Sciatic nerve (tissue), 2 donors: ENCODE measurements at regions not wholly inside any gene's neighbourhood (a gene's known extent, or its start where the extent isn't known, plus 50 kb on each side); places are given as distances from the start of the nearest gene placed in this dataset.
A peak's percentile ranks its signal among the peaks of the same experiment; 100 is the strongest.

ENCODE experiments used
- ATAC-seq: fragments of 200-7000 bp; cut with Tn5 transposase; one replicate; pipeline ENCODE4 v1.9.1; 2020; ENCODE audit warnings: mild to moderate bottlenecking, moderate library complexity
- DNase-seq: peaks from one replicate; pipeline ENCODE4 v3.0.0-alpha.2; 2020; ENCODE audit warnings: low spot score
- intact Hi-C: fragments of 100-400 bp; cut with DNase I; formaldehyde crosslinking; loops from one replicate; pipeline ENCODE4 v1.14.2; 2022
- donor health status: DM: no; HTN: no; CAD: no.
- donor health status: DM: no; HTN: no; CAD: no.

DNA sequence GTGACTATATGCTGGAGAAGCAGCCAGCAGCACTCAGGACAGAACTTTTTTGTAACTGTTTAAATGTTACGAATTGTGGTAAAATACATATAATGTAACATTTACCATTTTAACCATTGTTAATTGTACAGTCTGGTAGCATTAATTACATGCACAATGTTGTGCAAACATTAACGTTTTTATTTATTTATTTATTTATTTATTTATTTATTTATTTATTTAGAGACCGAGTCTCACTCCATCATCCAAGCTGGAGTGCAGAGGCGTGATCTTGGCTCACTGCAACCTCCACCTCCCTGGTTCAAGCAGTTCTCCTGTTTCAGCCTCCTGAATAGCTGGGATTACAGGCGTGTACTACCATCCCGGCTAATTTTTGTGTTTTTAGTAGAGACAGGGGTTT, 88.7 kb upstream of the TEX51 start:
- intact Hi-C loops = no loop called here
- DNase-seq (no peak), ATAC-seq (no peak)

DNA sequence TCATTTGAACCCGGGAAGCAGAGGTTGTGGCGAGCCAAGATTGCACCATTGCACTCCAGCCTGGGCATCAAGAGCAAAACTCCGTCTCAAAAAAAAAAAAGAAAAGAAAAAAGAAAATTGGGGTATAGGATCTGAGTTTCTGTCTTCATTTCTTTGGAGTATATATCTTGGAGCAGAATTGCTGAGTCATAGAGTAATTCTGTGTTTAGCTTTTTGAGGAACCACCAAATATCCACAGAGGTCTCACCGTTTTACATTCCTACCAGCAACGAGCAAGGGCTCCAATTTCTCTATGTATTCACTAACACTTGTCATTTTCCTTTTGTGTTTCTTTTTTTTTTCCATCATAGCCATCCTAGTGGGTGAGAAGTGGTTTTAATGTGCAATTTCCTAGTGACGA, 87.6 kb upstream of the TEX51 start:
- DNase-seq (no peak), ATAC-seq (no peak)
- intact Hi-C loops = no loop called here

DNA sequence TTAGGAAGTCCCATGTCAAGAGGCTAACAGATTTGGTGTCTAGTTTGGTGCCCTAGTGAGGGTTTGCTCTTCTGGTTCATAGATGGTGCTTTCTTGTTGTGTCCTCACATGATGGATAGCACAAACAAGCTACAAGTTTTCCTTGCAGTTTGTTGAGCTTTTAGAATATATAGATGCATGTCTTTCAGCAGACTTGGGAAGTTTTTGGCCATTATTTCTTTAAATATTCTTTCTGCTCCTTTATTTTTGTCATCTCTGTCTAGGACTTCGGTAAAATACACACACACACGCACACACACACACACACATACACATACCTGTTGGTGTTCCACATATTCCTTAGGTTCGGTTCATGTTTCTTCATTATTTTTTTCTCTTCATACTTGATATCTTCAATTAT, 81.5 kb upstream of the TEX51 start:
- intact Hi-C loops = no loop called here
- no peak for ATAC-seq
- no peak for DNase-seq

DNA sequence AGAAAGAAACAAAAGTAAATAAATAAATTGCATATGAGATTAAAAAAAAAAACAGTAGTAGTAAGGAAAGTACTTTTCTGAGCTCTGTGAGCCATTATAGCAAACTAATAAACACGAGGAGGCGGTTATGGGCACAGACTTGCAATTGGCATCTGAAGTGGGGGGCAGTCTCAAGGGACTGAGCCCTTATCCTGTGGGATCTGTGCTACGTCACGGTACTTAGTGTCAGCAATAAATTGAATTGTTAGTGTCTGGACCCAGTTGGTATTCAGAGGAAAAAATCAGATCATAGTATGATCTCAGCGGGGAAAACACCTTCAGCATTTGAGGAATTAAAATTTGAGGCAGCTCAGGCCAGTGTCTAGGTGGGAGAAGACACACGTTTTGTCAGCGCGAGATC, 76.6 kb upstream of the TEX51 start:
- ATAC-seq (no peak), DNase-seq (no peak)
- intact Hi-C loops = no loop called here

DNA sequence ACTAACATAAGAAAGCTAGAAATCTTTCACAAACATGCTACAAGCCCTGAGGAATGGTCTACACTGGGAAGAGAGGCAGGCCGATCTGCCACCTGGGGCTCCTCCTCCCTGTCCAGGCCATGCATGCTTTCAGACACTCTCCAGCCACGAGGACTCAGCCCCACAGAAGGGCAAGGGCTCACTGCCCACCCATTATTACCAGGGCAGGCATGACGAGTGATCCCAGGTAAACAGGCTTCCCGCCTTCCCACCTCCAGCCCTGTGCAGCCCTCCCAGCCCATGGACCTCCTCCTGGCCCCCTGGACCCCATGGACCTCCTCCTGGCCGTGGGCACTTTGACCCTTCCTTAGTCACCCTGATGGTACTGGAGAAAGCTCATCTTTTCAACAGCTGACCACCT, 75.8 kb upstream of the TEX51 start:
- intact Hi-C loops = no loop called here
- DNase-seq (no peak), ATAC-seq (no peak)

DNA sequence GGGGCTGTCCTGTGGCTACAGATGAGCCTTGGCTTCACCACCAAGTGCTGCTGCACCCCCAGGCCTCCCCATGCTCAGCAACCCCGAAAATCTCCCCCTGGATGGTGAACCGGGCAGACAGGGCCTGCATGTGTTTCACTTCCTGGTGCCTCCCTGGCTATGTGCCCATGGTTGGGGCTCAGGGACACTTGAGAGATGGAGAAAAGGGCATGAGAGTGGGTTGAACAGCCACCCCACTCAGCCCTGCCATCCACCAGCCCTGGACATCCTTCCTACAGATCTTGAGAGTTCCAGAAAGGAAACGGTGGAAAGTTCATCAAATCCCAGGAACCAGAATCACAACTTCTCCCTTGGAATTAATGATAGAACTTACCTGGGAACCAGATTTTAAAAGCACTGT, 74.7 kb upstream of the TEX51 start:
- DNase-seq (no peak), ATAC-seq (no peak)
- intact Hi-C loops = no loop called here

DNA sequence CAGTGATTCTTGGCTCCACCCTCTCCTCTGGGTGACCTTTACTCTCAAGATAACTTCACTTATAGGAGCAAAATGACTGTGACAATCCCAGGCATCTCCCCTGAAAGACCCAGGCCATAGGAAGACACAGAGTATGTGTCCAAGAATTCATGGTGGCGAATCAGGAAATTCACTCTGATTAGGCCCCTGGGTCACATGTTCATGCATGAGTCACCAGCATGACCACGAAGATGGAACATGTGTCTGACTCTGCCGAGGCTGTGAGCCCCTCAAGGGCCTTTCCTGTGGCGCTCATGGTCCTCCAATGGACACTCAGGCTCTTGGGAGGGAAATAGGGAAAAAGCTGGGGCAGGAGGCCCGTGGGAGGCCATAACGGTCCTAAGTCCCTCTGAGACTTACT, 74.0 kb upstream of the TEX51 start:
- intact Hi-C loops = no loop called here
- DNase-seq (no peak), ATAC-seq (no peak)

DNA sequence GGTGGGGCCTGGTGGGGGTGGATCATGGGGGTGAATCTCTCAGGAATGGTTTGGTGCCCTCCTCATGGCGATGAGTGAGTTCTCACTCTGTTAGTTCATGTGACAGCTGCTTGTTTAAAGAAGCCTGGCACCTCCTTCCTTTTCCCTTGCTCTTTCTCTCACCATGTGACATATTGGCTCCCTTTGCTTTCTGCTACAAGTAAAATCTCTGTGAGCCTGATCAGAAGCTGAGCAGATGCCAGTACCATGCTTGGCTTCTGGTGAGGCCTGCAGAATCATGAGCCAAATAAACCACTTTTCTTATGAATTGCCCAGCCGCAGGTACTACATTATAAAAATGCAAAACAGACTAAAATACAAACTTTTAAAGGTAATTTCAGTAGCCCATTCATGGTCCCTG, 73.4 kb upstream of the TEX51 start:
- DNase-seq = no peak
- intact Hi-C loops = no loop called here
- ATAC-seq = no peak

DNA sequence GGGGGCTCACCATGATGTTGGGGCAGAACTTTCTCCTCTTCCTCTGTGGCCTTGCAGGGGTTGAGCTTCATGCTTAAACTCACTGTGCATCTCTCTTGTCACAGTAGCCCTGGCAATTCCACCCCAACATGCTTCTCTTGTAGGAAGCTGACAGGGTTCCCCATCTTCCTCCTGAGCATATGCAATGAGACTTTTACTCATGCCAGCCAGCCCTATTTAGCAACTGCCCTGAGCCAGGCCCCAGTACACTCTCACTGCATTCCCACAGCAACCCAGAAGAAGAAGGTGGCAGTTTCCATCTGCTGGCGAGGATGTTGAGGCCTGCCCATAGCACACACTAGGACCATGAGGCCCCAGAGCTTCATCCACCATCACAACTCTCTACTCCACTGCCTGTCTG, 72.2 kb upstream of the TEX51 start:
- ATAC-seq (no peak), DNase-seq (no peak)
- intact Hi-C loops = no loop called here

DNA sequence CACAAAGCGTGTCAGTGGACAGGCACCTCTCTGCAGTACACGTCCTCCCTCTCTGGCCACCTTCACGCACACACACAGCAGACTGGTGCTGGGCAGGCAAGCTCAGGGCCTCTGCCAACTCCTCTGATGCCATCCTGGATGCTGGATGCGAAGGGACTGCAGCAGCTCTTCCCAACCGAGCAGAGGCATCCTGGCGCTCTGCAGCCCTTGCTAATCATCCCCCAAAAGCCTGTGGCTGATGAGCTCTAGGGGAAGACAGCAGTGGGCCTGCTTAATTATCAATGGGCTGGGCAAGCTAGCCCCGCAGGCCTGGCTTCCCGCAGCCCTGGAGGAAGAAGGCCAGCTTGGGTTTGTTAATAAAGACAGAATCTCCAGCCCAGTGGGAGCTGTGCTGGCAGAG, 71.3 kb upstream of the TEX51 start:
- DNase-seq = no peak
- intact Hi-C loops = no loop called here
- ATAC-seq = no peak

DNA sequence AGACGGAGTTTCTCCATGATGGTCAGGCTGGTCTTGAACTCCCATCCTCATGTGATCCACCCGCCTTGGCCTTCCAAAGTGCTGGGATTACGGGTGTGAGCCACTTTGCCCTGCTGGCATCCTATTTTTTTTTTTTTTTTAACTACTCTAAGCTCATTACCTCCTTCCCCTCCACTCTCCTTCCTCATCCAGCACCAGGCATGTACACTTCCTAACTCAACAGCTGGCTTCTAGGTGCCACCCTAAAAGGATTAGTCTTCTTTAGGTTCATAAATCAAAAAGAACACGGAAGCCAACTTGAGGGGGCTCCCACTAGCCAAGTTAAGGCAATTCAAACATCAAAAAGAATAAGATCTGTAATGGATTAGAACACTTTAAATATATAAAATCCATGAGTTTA, 70.6 kb upstream of the TEX51 start:
- ATAC-seq = no peak
- no peak for DNase-seq
- intact Hi-C loops = no loop called here

DNA sequence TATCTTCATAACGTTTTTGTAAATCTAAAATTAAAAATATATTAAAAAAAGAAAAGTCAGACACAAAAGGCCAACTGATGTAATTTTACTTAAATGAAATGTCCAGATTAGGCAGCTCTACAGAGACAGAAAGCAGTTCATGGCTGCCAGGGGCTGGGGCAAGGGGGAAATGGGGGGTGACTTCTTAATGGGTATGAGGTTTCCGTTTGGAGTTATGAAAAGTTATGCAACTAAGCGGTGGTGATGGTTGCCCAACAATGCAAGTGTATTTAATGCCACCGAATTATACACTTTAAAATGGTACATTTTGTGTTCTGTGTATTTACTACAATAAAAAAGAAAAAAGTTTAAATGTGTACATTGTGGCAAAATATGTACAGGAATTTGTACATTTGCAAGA, 70.2 kb upstream of the TEX51 start:
- intact Hi-C loops = no loop called here
- no peak for DNase-seq
- no peak for ATAC-seq

DNA sequence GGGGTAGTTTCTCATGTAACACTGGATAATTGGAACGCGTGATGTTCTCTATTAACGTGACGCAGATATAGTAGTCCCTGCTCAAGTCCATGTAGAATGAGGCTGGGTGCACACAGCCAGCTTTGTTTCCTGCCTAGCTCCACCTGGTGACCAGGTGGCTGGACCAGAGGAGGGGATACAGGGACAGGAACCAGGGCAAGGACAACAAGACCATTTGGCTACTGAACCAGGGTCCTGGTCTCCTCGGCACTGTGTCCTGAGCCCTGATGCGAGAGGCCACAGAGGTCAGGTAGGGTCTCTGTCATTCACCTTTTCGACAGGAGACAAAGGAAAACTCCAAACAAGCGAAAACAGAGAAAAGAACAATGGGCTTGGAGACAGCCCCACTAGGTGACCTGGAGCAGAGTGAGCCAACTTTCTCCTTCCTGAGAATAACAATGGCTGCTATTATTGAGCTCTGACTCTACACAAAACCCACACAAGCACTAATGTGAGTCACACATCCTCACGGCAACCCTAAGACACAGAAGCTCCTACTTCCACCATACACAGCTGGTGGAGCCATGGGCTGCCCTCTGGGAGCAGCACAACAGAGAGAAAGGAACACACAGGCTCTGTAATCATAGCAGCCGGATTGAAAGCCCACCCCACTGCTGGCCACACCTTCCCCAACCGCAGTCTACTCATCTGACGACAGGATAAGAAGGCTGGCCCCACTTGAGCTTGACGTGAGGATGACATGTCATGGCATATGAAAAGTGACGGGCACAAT, 67.3 kb upstream of the TEX51 start:
- DNase-seq = no peak
- intact Hi-C loops = no loop called here
- peak; percentile 78 for ATAC-seq

DNA sequence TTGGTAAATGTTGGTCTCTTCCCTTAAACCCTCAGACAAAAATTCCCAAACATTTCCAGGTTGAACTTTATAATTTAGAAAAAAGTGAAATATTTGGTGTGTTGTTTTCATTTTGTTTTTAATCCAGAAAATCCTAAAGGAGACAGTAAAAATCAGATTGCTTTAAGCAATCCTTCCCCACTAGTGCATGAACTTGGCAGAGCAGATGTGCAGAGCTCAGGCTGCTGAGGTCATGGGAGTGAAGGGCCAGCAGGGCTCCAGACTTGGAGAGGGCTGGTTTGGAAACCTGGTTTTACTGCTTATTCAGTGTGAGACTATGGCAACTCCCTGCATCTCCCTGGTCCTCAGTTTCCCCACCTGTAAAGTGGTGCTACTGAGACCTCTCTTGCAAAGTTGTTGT, 66.7 kb upstream of the TEX51 start:
- ATAC-seq (peak; percentile 55), DNase-seq (no peak)
- intact Hi-C loops = no loop called here

DNA sequence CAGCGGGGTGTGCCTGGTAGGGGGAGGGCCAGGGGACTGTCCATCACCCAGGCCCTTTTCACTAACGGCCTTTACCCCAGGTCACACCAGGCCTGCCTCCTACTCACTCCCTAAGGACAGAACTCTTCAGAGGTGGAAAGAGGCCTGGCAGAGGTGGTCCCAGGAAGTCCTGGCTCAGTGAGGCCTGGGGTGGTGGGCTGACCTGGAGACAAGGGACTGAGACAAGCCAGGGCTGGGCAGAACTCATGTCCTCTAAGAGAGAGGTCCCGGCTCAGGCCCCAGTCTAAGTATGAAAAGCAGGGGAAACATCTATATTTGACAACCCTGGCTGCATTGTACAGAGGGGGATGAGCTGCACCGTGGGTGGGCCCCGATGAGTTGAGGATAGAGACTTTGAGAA, 65.9 kb upstream of the TEX51 start:
- intact Hi-C loops = no loop called here
- ATAC-seq = no peak
- no peak for DNase-seq

DNA sequence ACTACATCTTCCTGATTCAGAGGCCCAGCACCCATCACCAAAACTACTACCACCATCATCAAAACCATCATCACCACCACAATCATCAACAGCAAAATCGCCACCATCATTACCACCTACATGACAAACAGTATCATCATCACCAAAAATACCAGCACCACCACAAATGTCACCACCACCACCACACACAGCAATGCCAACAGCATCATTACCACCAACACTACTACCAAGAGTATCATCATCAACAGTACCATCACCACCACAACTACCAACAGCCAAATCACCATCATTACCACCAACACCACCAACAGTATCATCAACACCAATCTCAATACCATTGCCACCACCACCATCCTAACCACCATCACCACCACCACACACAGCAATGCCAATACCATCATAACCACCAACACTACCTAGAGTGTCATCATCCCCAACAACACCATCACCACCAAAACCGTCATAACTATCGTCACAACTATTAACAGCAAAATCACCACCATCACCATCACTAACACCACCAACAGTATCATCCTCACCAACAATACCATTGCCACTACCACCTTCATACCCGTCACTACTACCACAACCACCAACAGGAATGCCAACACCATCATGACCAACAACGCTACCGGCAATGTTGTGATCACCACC, 64.6 kb upstream of the TEX51 start:
- DNase-seq = no peak
- intact Hi-C loops = no loop called here
- ATAC-seq = no peak

DNA sequence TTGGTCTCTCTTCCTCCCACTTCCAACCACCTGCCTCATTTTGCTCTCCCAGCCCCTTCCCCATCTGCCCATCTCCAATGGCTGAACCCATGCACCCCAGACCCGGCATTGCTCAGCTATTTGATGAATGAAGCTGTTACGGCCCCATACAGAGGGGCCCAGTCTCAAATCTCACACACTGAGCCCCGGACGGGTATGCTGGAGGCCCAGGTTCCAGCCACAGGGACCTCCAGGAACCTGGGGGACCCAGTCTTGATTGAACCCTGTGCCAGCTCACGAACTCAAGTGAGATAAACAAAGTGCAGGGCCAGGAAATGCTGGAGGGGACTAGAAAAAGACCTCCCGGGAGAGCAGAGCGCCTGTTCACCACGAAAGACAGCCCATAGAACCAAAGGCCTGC, 63.4 kb upstream of the TEX51 start:
- ATAC-seq (no peak), DNase-seq (no peak)
- intact Hi-C loops = loop anchor here (5.0 kb wide), 1 partner anchor 1233 kb away; no protein-coding TSS in a partner anchor

DNA sequence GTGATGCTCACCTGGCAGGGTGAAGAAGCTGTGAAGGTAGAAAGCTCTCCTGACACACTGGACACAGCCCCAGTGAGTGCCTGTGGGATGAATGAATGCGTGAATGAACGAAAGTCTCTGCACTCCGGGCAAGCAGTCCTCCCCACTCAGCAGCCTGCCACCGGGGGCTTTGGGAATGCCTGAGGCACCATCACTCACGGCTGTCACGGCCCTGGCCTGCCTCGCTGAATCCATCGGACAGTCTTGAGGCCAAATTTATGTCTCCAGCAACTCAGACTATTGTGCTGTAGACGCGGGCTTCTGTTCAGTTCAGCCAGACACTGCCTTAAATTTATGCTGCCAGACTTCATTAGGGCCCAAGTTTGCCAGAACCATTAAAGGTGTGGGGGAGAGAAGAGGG, 62.9 kb upstream of the TEX51 start:
- DNase-seq = no peak
- no peak for ATAC-seq
- intact Hi-C loops = loop anchor here (5.0 kb wide), 1 partner anchor 1234 kb away; no protein-coding TSS in a partner anchor

DNA sequence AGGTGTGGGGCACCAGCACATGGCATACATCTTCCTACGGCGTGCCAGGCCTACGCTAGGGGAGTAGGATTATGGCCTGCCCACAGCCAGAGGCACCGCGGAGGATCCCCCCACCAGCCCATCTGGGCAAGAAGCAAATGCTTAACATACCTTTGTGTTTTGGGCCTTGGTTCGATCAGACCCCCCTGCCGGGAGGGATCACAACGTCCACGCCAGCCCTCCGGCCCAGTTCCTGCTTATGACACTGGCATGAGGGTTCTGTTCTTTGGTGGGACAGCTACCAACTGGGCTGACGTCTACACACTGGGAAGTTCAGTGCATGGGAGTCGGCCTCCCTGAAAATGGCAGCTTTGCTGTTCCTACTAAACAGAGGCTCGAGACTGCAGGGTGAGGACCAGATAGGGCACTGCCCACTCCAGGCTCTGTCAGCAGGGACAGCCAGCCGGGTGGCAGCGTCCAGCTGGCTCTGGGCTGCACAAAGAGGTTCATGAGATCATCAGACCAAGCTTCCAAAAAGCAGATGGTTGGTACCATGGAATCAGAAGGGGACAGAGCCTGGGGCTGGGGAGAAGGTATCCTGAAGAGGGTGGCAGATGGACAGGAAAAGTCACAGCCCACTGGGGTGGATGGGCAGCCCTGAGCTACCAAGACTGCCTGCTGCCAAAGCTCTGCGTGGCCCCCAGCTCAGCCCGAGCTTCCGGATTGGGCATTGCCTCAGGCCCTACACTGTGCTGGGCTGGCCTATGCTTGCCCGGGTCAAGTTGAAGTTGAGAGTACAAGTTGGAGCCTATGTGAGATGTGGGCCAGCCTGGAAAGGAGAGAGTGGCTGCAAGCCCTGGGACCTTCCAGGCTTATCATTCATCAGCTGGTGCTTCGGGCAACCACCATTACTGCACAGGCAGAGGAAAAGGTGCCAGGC, 61.7 kb upstream of the TEX51 start:
- DNase-seq = no peak
- ATAC-seq = no peak
- intact Hi-C loops = loop anchor here (5.0 kb wide), 1 partner anchor 1235 kb away; no protein-coding TSS in a partner anchor
